ENCODE measurements at regions not wholly inside any gene's neighbourhood (a gene's known extent, or its start where the extent isn't known, plus 50 kb on each side); places are given as distances from the start of the nearest gene placed in this dataset.

GRCh38 chr15:62758126-62758951 lies 284.2 kb upstream of the TPM1 start:
- DNase-seq: no peak

GRCh38 chr15:62758952-62759349 lies 283.6 kb upstream of the TPM1 start:
- no peak for DNase-seq

- no peak for DNase-seq
Observed at GRCh38 chr15:62760538-62760937, 282.0 kb upstream of the TPM1 start.

GRCh38 chr15:62765916-62766315 lies 276.6 kb upstream of the TPM1 start:
- no peak for DNase-seq

- no peak for DNase-seq
Observed at GRCh38 chr15:62766599-62766998, 275.9 kb upstream of the TPM1 start.

- DNase-seq: peak; percentile 14
Observed at GRCh38 chr15:62769604-62770003, 272.9 kb upstream of the TPM1 start.

GRCh38 chr15:62770111-62770660 lies 272.4 kb upstream of the TPM1 start:
- DNase-seq: no peak

- no peak for DNase-seq
Observed at GRCh38 chr15:62770752-62771151, 271.8 kb upstream of the TPM1 start.

- DNase-seq: no peak
Observed at GRCh38 chr15:62771234-62771633, 271.3 kb upstream of the TPM1 start.

- no peak for DNase-seq
Observed at GRCh38 chr15:62773369-62774165, 269.0 kb upstream of the TPM1 start.

GRCh38 chr15:62775932-62776331 lies 266.6 kb upstream of the TPM1 start:
- no peak for DNase-seq

GRCh38 chr15:62777671-62778070 lies 264.9 kb upstream of the TPM1 start:
- DNase-seq: no peak

GRCh38 chr15:62779036-62779770 lies 263.3 kb upstream of the TPM1 start:
- DNase-seq: no peak

- DNase-seq: no peak
Observed at GRCh38 chr15:62779899-62780298, 262.6 kb upstream of the TPM1 start.

- DNase-seq: no peak
Observed at GRCh38 chr15:62781081-62781497, 261.5 kb upstream of the TPM1 start.

- DNase-seq: peak; percentile 1
Observed at GRCh38 chr15:62782071-62782841, 260.3 kb upstream of the TPM1 start.

GRCh38 chr15:62782896-62783295 lies 259.7 kb upstream of the TPM1 start:
- no peak for DNase-seq

- DNase-seq: no peak
Observed at GRCh38 chr15:62783303-62783957, 259.1 kb upstream of the TPM1 start.

- no peak for DNase-seq
Observed at GRCh38 chr15:62785881-62786828, 256.4 kb upstream of the TPM1 start.

GRCh38 chr15:62787401-62787800 lies 255.1 kb upstream of the TPM1 start:
- no peak for DNase-seq

GRCh38 chr15:62788224-62788623 lies 254.3 kb upstream of the TPM1 start:
- DNase-seq: no peak

Data from NCI-H2227 treated with DMSO at 0.1 percent for 48 hours (cell line).